NCI-H1436 treated with DMSO at 0.1 percent for 48 hours (cell line): ENCODE measurements at regions not wholly inside any gene's neighbourhood (a gene's known extent, or its start where the extent isn't known, plus 50 kb on each side); places are given as distances from the start of the nearest gene placed in this dataset.

ENCODE experiments used
- DNase-seq: peaks from one replicate; lab custom pipeline; 2025; lab: John Stamatoyannopoulos, UW

DNA sequence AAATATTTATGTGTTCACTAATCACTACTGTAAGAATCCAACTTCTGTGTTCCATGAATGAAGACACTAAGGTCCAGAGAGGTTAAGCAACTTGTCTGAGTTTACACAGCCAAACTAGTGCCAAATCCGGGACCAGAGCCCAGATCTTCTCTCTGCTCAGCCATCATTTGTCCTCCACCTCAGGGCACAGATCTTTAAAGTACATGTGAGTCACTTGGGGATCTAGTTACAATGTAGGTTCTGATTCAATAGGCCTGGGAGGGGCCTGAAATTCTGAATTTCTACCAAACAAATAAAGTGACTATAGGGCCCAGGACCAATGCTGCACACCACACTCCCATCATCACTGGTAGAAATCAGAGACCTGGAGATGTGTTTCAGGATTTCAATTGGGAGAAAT, 162.9 kb downstream of the GXYLT1 start:
- no peak for DNase-seq

DNA sequence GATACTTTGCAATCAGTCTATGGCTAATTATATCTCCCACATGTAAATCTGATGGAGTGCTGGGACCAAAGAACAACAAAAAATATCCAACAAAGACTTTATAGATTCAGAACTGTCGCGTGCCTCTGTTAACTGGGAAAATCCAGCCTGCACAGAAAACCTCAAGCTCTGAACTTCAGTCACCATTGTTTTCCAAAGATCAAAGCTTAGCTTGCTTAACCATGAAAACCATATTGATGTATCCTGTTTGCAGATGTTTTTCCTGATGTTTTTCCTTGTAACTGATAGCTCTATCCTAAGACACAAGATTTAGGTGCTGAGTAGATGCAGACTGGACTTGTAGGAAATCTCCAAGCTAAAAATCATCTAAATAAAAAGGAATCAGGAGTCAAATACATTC, 163.7 kb downstream of the GXYLT1 start:
- no peak for DNase-seq

DNA sequence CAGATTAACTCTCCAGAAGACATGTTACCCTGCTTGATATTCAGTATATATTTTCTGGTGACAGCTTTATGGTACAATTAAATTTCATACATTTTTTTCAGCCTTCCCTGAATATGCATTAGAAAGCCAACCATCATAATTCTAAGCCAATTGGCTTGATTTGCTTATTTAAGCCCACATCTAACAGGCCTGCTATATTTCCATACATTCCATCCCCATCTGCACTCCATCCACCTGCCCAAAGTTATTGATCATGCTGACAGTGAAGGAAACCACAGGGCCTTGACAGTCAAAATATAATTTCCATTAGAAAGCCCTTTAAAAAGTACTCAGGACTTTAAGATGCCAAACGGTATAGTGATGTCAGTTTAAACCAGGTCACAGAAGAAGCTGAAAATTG, 164.3 kb downstream of the GXYLT1 start:
- no peak for DNase-seq

DNA sequence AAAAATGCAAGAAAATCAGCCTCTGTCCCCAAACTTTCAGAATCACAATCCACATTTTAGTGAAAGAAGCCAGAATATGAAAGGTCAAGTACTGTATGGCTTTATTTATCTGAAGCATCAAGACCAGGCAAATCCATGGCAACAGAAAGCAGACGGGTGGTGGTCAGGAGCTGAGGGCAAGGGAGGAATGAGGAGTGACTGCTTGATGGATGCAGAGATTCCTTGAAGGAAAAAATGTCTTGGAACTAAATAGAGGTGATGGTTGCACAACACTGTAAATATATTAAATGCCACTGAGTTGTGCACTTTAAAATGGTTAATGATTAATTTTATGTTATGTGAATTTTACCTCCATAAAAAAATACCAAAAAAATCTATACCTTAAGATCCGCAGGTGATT, 165.1 kb downstream of the GXYLT1 start:
- DNase-seq, result no peak

- no peak for DNase-seq
Observed at GRCh38 chr12:41972598-41972997, 172.1 kb downstream of the GXYLT1 start.

GRCh38 chr12:41972196-41972595, 172.5 kb downstream of the GXYLT1 start:
- DNase-seq, result no peak

DNA sequence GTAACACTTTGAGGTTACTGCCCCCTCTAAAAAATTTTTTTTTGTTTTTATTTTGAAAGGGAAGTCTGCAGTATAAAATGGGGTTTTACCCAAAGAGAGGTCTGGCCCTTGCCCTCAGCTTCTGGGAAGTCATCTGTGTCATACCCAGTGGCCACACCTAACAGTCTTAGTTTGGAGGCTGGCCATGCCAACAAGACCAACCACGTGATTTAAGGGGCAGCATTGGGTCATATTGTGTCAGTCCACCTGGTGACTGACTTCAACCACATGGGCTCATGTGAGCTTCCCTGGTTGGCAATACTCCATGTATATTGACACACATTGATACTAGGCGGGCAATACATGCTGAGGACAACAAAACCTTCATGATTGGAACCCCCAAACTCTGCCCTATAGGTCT, 173.9 kb downstream of the GXYLT1 start:
- no peak for DNase-seq

DNA sequence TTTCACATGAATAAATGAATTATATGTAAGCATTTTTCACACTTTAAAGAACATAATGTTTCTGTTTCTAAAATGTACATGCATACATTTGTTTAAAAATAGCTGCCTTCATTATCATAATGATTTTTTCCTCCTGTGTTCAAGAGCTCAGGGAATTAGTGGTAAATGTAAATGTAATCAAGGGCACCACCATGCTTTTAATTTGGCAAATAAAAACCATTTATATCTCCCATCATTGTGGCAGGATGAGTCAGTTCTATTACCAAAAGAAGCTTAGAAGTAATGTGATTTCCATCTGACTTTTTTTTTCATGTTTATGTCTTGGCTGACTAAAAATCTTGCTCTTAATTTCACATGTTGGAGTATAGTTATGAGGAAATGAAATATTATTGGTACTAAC, 176.1 kb downstream of the GXYLT1 start:
- DNase-seq, result no peak

DNA sequence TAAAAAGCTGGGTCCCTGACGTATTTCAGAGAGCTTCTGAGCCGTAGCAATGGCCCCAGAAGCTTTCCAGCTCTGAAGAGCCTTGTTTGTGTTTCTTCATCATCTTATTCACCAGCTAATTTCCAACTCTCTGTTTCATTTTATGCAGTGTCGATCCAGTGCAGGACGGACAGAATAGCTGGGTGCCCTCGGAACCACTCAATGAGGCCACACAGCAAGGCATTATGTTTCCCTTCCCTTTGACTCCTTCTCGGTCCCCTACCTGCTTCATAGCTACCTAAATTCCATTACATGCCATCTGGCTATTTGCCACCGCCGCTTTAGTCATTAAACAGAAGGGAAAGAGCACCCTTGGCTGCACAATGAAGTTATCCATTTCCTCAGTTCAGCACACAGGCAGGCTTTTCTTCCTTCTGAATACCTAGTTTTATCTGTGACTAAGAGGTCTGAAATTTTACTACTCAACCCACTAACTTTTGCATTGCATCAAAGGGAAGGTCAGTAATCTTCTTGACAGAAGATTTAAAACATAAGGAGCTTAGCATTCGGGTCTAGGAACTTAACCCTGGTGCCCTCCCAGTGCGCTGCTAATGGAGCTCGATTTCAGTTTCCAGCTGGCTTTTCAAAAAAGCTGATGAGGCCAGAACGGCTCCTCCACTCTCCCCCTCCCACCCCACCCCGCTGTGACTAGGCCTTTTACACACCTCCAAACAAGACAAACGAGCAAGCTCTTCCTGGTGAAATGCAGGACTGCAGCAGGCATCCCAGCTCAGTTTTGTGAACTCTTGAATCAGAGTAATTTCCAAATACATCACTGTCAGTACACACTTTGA, 176.8 kb downstream of the GXYLT1 start:
- no peak for DNase-seq

- no peak for DNase-seq
Observed at GRCh38 chr12:41966916-41967315, 177.8 kb downstream of the GXYLT1 start.

- no peak for DNase-seq
Observed at GRCh38 chr12:41966001-41966400, 178.7 kb downstream of the GXYLT1 start.

- DNase-seq, result no peak
Observed at GRCh38 chr12:41963398-41963797, 181.3 kb downstream of the GXYLT1 start.

DNA sequence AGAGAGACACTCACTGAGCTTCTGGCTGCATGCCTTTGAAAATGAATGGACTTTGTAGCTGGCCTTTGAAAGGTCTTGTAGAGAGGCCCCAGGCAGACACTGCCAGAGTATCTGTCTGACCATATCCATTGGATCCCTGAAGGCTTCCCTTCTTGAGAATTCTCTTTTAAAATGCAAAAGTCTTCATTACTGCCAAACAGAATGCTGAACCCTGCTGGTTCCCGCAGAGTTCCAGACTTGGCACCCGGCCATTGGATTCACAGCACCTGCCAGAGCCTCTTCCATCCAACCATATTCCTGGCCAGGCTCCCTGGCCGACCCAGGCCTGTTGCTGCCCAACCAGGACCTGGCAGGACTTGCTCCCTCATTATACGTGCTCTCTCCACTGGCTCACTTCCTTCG, 182.5 kb downstream of the GXYLT1 start:
- DNase-seq, result no peak

GRCh38 chr12:41959271-41959670, 185.4 kb downstream of the GXYLT1 start:
- DNase-seq, result no peak

GRCh38 chr12:41956353-41956752, 188.3 kb downstream of the GXYLT1 start:
- no peak for DNase-seq

GRCh38 chr12:41950455-41950854, 194.2 kb downstream of the GXYLT1 start:
- no peak for DNase-seq

- no peak for DNase-seq
Observed at GRCh38 chr12:41946106-41946505, 198.6 kb downstream of the GXYLT1 start.

DNA sequence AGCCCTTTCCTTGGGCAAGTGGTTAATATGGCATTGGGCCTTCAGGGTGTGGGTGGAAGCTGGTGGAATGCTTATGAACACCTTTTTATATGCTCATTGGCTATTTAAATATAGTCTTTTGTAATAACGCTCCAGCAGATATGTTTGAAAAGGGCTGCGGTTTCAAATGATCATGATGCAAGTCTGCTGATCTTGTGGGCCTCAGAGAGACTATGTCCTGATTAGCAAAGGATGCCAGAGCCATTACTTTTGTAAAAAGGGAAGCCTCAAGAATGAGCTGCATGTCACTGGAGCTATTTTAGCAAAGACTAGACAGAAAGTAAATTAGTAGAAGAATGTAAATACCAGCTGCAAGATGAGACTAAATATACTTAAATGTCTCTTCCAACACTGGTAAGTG, 200.5 kb downstream of the GXYLT1 start:
- DNase-seq, result no peak

GRCh38 chr12:41943671-41944070, 201.0 kb downstream of the GXYLT1 start:
- no peak for DNase-seq

- no peak for DNase-seq
Observed at GRCh38 chr12:41942354-41942753, 202.3 kb downstream of the GXYLT1 start.

- DNase-seq, result no peak
Observed at GRCh38 chr12:41941079-41941478, 203.6 kb downstream of the GXYLT1 start.

- no peak for DNase-seq
Observed at GRCh38 chr12:41940571-41940970, 204.1 kb downstream of the GXYLT1 start.

GRCh38 chr12:41936333-41936732, 208.3 kb downstream of the GXYLT1 start:
- no peak for DNase-seq

DNA sequence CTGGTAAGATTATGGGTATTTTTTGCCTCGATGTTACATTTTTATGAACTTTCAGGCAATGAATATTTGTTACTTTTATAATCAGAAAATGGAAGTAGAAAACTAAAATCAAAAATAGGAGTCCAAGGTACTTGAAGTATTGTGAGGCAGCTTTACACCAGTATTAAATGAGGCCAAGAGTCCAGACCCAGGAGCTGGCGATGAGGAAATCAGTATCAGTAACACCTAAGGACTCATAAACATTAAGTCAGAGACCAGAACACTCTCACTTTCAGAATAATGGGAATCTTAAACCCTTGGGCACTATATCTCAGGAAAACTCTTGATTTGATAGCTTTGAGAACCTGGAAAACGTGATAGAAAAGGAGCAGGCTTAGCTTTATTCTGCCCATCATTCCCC, 208.8 kb downstream of the GXYLT1 start:
- DNase-seq, result no peak
